ENCODE measurements at regions not wholly inside any gene's neighbourhood (a gene's known extent, or its start where the extent isn't known, plus 50 kb on each side); places are given as distances from the start of the nearest gene placed in this dataset.

DNA sequence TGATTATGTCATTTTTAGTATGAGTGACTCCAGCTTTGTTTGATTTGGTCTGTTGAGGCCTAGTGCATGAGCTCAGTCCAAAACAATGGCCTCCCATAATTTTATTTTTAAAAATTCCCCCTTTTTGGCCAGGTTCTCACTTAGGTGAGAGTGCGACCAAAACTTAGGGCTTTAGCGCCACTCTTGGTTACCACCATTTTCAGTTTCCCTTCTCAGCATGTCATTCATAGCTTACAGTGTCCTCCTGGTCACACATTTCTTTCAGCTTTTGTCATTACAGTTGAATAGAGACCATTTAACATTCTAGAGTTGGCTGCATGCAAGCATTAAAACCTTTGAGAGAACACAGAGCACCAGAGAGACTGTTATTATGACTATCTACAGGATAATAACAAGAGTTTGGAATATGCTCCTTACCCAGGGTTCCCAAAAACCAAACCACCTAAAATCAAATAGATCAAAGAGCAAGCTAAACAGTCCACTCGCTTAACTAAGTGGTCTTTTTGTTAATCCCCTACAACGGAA is 85.4 kb downstream of the TLR5 start:
- TF ChIP-seq, protein P1, sequence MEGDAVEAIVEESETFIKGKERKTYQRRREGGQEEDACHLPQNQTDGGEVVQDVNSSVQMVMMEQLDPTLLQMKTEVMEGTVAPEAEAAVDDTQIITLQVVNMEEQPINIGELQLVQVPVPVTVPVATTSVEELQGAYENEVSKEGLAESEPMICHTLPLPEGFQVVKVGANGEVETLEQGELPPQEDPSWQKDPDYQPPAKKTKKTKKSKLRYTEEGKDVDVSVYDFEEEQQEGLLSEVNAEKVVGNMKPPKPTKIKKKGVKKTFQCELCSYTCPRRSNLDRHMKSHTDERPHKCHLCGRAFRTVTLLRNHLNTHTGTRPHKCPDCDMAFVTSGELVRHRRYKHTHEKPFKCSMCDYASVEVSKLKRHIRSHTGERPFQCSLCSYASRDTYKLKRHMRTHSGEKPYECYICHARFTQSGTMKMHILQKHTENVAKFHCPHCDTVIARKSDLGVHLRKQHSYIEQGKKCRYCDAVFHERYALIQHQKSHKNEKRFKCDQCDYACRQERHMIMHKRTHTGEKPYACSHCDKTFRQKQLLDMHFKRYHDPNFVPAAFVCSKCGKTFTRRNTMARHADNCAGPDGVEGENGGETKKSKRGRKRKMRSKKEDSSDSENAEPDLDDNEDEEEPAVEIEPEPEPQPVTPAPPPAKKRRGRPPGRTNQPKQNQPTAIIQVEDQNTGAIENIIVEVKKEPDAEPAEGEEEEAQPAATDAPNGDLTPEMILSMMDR (IDR thresholded peaks at IDR 0.05) = no peak
- TF ChIP-seq POLR2A (IDR thresholded peaks at IDR 0.05) = no peak

Data from testis (tissue), 2 donors.